GM10248 (cell line): ENCODE measurements at regions not wholly inside any gene's neighbourhood (a gene's known extent, or its start where the extent isn't known, plus 50 kb on each side); places are given as distances from the start of the nearest gene placed in this dataset.

Experiments used
- CTCF ChIA-PET: fragments of 300-600 bp; sonication (Branson Sonifier 250); formaldehyde crosslinking; extraction: SDS; loops from one replicate; lab custom pipeline; 2021; ENCODE audit warnings: antibody characterized with exemption; lab: Yijun Ruan, JAX
- POLR2A ChIA-PET: fragments of 350-650 bp; sonication (Branson Sonifier 250); formaldehyde crosslinking; extraction: SDS; loops from one replicate; lab custom pipeline; 2020; ENCODE audit warnings: antibody characterized with exemption; lab: Yijun Ruan, JAX
- DNase-seq: peaks from one replicate; pipeline ENCODE4 v3.0.0; 2012; ENCODE audit errors: extremely low spot score
- TF ChIP-seq, protein P1 (sequence below): IDR thresholded peaks from 2 replicates; pipeline ENCODE4 v1.5.1; 2012; ENCODE audit warnings: mild to moderate bottlenecking, low read depth; ENCODE audit errors: extremely low read depth, missing control alignments, control extremely low read depth

- TF ChIP-seq, protein P1, sequence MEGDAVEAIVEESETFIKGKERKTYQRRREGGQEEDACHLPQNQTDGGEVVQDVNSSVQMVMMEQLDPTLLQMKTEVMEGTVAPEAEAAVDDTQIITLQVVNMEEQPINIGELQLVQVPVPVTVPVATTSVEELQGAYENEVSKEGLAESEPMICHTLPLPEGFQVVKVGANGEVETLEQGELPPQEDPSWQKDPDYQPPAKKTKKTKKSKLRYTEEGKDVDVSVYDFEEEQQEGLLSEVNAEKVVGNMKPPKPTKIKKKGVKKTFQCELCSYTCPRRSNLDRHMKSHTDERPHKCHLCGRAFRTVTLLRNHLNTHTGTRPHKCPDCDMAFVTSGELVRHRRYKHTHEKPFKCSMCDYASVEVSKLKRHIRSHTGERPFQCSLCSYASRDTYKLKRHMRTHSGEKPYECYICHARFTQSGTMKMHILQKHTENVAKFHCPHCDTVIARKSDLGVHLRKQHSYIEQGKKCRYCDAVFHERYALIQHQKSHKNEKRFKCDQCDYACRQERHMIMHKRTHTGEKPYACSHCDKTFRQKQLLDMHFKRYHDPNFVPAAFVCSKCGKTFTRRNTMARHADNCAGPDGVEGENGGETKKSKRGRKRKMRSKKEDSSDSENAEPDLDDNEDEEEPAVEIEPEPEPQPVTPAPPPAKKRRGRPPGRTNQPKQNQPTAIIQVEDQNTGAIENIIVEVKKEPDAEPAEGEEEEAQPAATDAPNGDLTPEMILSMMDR: no peak
- CTCF ChIA-PET: no interaction called here
These were observed 376.6 kb downstream of the RSL24D1 start for GRCh38 chr15:54820098-54820497.

GRCh38 chr15:54816401-54816800, 380.3 kb downstream of the RSL24D1 start:
- CTCF ChIA-PET: no interaction called here
- POLR2A ChIA-PET: no interaction called here
- DNase-seq: no peak
- TF ChIP-seq, protein P1: no peak

More at GRCh38 chr15:54820098-54820497, 376.6 kb downstream of the RSL24D1 start:
- POLR2A ChIA-PET: no interaction called here
- DNase-seq: no peak

DNA sequence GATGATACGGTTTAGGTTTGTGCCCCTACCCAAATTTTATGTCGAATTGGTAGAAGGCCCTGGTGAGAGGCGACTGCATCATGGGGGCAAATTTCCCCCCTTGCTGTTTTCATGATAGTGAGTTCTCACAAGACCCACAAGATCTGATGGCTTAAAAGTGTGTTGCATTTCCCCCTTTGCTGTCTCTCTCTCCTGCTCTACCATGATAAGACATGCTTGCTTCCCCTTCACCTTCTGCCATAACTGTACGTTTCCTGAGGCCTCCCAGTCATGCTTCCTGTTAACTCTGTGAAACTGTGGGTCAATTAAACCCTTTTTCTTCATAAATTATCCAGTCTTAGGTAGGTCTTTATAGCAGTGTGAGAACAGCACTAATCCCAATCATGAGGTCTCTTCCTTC, 381.2 kb downstream of the RSL24D1 start:
- DNase-seq: no peak
- POLR2A ChIA-PET: no interaction called here
- CTCF ChIA-PET: no interaction called here
- TF ChIP-seq, protein P1: no peak

DNA sequence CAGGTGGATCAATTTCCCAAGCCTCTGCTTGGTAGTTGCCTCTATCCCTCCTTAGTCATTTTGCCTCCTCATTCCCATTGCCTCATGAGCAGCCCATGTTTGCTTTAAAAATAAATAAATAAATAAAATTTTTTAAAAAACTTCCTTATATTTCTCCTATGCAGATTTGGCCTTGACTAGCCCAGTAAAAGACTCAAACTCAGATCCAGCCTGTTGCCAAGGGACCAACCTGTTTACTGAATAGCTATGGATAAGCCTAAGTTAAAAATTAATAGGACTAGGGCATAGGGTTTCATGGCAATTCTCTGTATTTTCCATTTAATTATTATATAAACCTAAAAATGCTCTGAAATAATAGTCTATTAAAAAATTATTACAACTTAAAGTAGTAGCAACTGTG, 384.4 kb downstream of the RSL24D1 start:
- no peak for DNase-seq
- ChIA-PET CTCF (interaction anchor here (1.6 kb wide), 1 partner anchor 37 kb away, joined by 4 read pairs; no protein-coding TSS in a partner anchor), POLR2A (no interaction called here)
- TF ChIP-seq, protein P1: no peak

DNA sequence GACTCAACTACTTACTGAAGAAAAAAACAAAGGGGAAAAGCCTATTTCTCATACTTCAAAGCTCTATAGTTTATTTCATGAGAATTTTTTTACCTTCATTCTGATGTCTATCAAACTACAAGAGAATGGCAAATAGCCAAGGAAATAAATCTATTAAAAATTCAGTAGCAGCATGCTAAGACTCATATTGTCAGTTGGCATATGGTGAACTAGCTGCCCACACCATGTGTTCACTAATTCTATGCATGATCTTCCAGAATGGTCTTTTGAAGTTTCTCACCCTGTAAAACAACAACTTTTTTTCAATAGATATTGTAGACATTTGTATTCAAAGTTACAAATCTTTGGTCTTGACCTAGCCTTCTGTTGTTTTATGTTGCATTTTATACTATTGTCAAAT, 386.2 kb downstream of the RSL24D1 start:
- DNase-seq: no peak
- CTCF ChIA-PET: interaction anchor here (1.0 kb wide), 1 partner anchor 10 kb away, joined by 3 read pairs; no protein-coding TSS in a partner anchor
- TF ChIP-seq, protein P1: no peak
- POLR2A ChIA-PET: no interaction called here

- ChIA-PET POLR2A (no interaction called here), CTCF (no interaction called here)
- DNase-seq: no peak
- TF ChIP-seq, protein P1: no peak
These were observed 386.7 kb downstream of the RSL24D1 start for GRCh38 chr15:54810031-54810430.
